ENCODE measurements at regions not wholly inside any gene's neighbourhood (a gene's known extent, or its start where the extent isn't known, plus 50 kb on each side); places are given as distances from the start of the nearest gene placed in this dataset.

GRCh38 chr3:46093327-46093942, 66.2 kb upstream of the XCR1 start:
- no peak for DNase-seq (ENCODE audit: low read depth)
- no peak overlapping the region for H3K4me3 ChIP-seq (ENCODE audit: low read depth, low read length)

- no peak overlapping the region for H3K4me3 ChIP-seq (ENCODE audit: low read depth, low read length)
- no peak for DNase-seq (ENCODE audit: low read depth)
These were observed 65.4 kb upstream of the XCR1 start for GRCh38 chr3:46092702-46093080.

GRCh38 chr3:46091741-46092701, 64.7 kb upstream of the XCR1 start:
- no peak for DNase-seq (ENCODE audit: low read depth)
- H3K4me3 ChIP-seq (ENCODE audit: low read depth, low read length) = no peak overlapping the region

GRCh38 chr3:46091046-46091445, 63.8 kb upstream of the XCR1 start:
- DNase-seq (ENCODE audit: low read depth) = no peak
- H3K4me3 ChIP-seq (ENCODE audit: low read depth, low read length) = no peak overlapping the region

- no peak overlapping the region for H3K4me3 ChIP-seq (ENCODE audit: low read depth, low read length)
- DNase-seq (ENCODE audit: low read depth) = no peak
These were observed 62.9 kb upstream of the XCR1 start for GRCh38 chr3:46090161-46090591.

GRCh38 chr3:46089237-46090011, 62.1 kb upstream of the XCR1 start:
- DNase-seq (ENCODE audit: low read depth) = peak; percentile 86
- no peak overlapping the region for H3K4me3 ChIP-seq (ENCODE audit: low read depth, low read length)

GRCh38 chr3:46087871-46088270, 60.6 kb upstream of the XCR1 start:
- H3K4me3 ChIP-seq (ENCODE audit: low read depth, low read length) = no peak overlapping the region
- DNase-seq (ENCODE audit: low read depth) = no peak

- H3K4me3 ChIP-seq (ENCODE audit: low read depth, low read length) = no peak overlapping the region
- no peak for DNase-seq (ENCODE audit: low read depth)
These were observed 59.7 kb upstream of the XCR1 start for GRCh38 chr3:46086986-46087385.

GRCh38 chr3:46086083-46086437, 58.8 kb upstream of the XCR1 start:
- no peak overlapping the region for H3K4me3 ChIP-seq (ENCODE audit: low read depth, low read length)
- DNase-seq (ENCODE audit: low read depth) = no peak

- no peak overlapping the region for H3K4me3 ChIP-seq (ENCODE audit: low read depth, low read length)
- no peak for DNase-seq (ENCODE audit: low read depth)
These were observed 58.3 kb upstream of the XCR1 start for GRCh38 chr3:46085421-46086082.

- no peak overlapping the region for H3K4me3 ChIP-seq (ENCODE audit: low read depth, low read length)
- DNase-seq (ENCODE audit: low read depth) = no peak
These were observed 56.7 kb upstream of the XCR1 start for GRCh38 chr3:46083956-46084355.

GRCh38 chr3:46082849-46083248, 55.6 kb upstream of the XCR1 start:
- no peak for DNase-seq (ENCODE audit: low read depth)
- no peak overlapping the region for H3K4me3 ChIP-seq (ENCODE audit: low read depth, low read length)

GRCh38 chr3:46082021-46082420, 54.7 kb upstream of the XCR1 start:
- H3K4me3 ChIP-seq (ENCODE audit: low read depth, low read length) = no peak overlapping the region
- DNase-seq (ENCODE audit: low read depth) = no peak

- H3K4me3 ChIP-seq (ENCODE audit: low read depth, low read length) = no peak overlapping the region
- DNase-seq (ENCODE audit: low read depth) = no peak
These were observed 53.7 kb upstream of the XCR1 start for GRCh38 chr3:46080969-46081345.

GRCh38 chr3:46080124-46080968, 53.1 kb upstream of the XCR1 start:
- DNase-seq (ENCODE audit: low read depth) = no peak
- no peak overlapping the region for H3K4me3 ChIP-seq (ENCODE audit: low read depth, low read length)

GRCh38 chr3:46078712-46079400, 51.6 kb upstream of the XCR1 start:
- DNase-seq (ENCODE audit: low read depth) = peak; percentile 76
- no peak overlapping the region for H3K4me3 ChIP-seq (ENCODE audit: low read depth, low read length)
